HG03432 (cell line): ENCODE measurements at regions not wholly inside any gene's neighbourhood (a gene's known extent, or its start where the extent isn't known, plus 50 kb on each side); places are given as distances from the start of the nearest gene placed in this dataset.
"Not testable (repeated sequence)": the region's sequence is repeated elsewhere in the genome, so short reads cannot be mapped to it uniquely, and the experiment has no call there.

Experiments
- ATAC-seq: cut with Tn5 transposase; IDR thresholded peaks from one replicate; pipeline ENCODE4 v1.9.1; 2021; ENCODE audit warnings: mild to moderate bottlenecking, moderate library complexity; ENCODE audit not compliant: unreplicated experiment

DNA sequence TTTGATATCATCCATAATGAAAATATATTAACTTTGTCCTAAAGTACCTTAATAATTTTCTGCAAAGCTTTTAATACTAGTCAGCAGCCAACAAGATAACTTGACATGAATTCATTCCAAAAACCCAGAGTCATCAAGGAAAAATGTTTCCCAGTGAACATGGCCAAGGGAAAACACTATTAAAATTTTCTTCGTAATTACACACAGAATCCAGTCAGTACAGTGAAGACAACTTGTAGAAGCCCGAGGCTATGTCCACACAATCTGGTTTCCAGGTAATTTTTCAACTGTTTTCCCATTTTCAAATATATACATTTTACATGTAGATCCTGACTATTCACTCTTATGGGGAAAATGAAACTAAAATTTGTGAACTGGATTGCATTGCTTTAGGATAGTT lies 600.9 kb downstream of the CDH8 start:
- ATAC-seq = no peak

DNA sequence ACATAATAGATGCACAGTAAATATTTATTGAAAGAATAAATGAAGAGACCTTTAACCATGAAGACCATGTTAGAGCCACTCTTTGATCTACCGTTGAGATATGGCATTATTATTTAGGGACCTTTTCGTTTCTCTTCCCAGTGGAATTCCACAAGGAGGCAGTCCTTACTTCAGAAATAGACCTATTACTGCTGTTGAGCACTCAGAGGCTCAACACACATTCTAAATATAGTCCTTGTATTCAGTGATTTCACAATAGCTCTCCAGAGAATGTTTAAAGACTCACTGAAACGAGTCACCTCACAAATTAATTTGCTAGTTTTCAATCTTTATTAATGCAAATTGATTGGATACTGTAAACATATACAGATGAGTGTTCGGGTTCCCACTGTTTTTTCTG lies 603.8 kb downstream of the CDH8 start:
- ATAC-seq = no peak

DNA sequence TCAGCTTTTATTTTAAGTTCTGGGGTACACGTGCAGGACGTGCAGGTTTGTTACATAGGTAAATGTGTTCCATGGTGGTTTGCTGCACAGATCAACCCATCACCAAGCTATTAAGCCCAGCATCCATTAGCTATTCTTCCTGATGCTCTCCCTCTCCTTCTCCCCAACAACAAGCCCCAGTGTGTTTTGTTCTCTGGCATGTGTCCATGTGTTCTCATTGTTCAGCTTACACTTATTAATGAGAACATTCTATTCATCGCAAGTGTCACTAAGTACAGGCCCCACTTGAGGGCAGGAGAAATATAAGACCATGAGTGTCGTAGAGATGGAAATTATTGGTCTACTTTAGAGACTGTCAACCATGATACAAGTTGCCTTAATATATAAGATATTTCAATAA lies 615.1 kb downstream of the CDH8 start:
- ATAC-seq = no peak

- ATAC-seq = no peak
Observed at GRCh38 chr16:61419791-61420190, 616.4 kb downstream of the CDH8 start.

DNA sequence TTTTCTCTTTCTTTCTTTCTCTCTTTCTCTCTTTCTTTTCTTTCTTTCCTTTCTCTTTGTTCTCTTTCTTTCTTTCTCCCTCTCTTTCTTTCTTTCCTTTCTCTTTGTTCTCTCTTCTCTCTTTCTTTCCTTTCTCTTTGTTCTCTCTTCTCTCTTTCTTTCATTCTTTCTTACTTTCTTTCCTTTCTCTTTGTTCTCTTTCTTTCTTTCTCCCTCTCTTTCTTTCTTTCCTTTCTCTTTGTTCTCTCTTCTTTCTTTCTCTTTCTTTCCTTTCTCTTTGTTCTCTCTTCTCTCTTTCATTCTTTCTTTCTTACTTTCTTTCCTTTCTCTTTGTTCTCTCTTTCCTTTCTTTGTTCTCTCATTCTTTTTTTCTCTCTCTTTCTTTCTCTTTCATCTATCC lies 617.4 kb downstream of the CDH8 start:
- ATAC-seq = not testable (repeated sequence)

DNA sequence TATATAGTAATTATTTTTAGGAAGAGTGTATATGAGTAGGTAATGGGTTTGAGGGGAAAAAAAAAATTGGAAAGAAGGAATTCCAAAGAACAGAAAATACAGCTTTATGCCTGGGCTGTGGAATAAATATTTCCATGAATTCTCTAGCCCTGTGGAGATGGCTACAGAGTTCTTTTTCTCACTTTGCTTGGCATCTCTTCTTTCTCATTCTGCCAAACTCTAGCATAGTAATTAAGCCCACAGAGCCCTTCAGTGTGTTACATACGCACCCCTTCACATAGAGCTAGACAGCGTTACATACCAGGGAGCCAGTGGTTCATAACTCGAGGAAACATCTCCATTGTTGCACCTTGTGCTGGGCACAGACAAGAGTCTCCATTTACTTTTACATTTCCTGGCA lies 621.1 kb downstream of the CDH8 start:
- ATAC-seq = no peak

- no peak for ATAC-seq
Observed at GRCh38 chr16:61413021-61413420, 623.2 kb downstream of the CDH8 start.

GRCh38 chr16:61412562-61412961 lies 623.7 kb downstream of the CDH8 start:
- ATAC-seq = no peak

DNA sequence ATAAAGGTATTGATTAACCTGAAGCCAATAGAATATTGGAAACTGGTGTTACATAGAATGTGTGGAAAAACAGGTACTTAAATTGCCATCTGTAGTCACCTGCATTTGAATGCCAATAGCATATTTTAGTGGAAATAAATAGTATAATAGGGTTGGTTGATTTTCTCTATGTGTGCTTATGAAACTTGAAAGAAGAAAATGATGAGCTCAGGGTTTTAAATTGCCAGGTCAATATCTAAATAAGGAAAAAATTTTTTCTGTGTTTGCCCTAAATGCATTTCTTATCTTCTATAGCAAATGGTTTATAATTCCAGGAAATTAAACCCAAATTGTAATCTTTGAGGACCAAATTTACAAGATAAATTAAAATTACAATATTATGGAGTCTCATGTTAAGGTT lies 626.6 kb downstream of the CDH8 start:
- ATAC-seq = no peak

- no peak for ATAC-seq
Observed at GRCh38 chr16:61403386-61403785, 632.9 kb downstream of the CDH8 start.

DNA sequence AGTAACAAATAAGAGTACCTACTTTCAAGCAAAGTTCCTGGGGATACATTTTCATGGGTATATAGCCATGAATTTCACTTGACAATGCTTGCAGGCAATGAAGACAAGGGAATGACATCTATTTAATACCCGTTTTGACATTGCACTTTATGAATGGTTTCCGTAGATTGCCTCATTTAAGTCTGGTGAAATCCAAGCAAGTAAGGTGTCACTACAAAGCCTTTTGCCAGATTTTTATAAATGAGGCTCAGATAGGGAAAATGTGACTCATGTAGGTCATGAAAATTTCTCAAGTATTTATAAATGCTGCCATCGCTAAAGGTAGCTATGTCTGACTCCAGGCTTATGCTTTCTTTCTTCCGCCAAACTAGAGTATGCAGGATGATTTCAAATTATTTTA lies 644.3 kb downstream of the CDH8 start:
- ATAC-seq = no peak

- ATAC-seq = no peak
Observed at GRCh38 chr16:61390965-61391637, 645.1 kb downstream of the CDH8 start.

GRCh38 chr16:61385392-61386071 lies 650.7 kb downstream of the CDH8 start:
- no peak for ATAC-seq

DNA sequence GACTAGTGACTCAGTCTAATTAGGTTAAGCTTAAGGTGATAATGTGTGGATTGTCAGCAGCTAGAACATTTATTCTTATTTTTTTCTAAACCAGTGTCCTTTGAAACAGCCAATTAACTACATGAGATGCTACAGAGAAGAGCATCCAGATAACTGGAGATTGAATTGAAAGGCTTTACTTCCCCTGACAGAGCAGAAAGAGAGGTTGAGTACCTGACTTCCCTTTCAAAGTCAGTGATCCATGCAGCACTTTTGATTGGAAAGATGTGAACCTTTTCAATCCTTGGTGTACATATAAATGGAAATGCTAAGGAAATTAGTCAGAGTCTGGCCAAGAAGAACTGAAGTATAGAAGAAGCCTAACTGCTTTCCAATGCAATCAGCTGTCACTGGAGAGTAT lies 653.8 kb downstream of the CDH8 start:
- ATAC-seq = no peak

DNA sequence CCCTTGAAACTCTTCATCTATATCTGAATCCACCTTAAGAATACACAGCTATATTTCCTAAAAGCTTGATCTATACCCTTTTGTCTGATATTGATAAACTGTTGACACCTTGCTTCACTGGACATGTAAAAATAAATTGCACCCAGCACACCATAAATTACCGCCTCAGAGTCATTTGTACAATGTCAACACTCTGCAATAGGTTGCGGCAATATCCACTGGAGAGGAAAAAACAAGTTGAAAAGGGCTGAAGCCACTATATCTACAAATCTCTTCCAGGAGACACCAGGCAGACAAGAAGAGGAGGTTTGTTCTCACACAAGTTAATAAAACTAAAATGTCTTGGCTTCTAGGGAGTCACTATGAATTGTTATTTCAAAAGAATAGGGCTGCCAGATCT lies 656.9 kb downstream of the CDH8 start:
- no peak for ATAC-seq

- ATAC-seq = no peak
Observed at GRCh38 chr16:61374071-61374470, 662.2 kb downstream of the CDH8 start.

GRCh38 chr16:61371881-61372280 lies 664.4 kb downstream of the CDH8 start:
- ATAC-seq = no peak

DNA sequence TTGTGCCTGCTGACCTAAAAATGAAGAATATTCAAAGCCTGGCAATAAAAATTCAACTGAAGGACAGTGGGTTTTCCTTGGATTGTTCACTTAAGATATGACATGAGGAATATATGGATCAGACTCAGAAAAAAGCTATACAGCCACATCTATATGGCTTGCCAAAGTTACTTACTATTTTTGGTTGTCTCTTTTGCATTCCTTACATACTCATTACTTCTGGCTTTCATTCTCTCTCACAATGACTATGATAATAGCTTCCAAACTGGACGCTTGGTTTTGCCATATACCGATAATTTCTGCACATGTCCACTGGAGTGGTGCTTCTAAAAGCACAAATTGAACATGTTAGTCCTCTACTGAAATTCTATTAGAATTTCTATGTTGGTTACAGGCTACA lies 664.9 kb downstream of the CDH8 start:
- ATAC-seq = no peak

DNA sequence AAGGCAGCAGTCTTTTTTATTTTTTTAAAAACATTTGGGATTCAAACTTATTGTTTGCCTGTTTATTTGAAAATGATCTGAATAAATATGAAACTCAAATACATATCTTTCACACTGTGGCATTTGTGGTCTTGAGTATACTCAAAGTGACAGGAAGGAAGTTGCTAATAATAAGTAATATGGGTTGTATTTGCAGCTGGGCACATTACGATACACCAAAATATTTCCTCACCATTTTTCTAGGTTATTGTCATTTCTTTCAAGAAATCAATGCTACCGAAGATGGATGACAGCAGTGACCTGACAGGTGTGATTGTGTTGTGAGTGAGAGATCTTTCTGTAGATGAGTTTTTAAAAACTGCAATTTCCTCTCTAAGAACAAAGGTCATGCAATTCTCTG lies 665.7 kb downstream of the CDH8 start:
- ATAC-seq = no peak

DNA sequence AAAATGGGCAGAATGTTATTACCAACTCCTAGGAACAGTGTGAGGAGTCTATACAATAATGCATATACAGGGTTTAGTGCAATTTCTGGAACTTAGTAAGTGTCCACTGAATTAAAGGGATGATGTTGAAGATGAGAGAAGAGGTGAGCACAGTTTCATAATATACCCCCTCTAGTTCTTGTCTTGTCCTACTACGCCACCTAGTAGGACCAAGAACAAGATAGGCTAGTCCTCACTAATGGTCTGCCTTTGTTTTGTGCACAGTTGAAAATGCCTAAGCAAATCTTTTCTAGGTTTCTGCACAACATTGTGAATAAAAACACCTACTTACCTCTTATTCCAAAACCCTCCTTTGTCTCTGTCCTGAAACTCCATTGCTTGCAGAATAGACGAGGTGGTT lies 670.2 kb downstream of the CDH8 start:
- ATAC-seq = no peak

- no peak for ATAC-seq
Observed at GRCh38 chr16:61364990-61365389, 671.2 kb downstream of the CDH8 start.

GRCh38 chr16:61362585-61362984 lies 673.7 kb downstream of the CDH8 start:
- ATAC-seq = no peak

DNA sequence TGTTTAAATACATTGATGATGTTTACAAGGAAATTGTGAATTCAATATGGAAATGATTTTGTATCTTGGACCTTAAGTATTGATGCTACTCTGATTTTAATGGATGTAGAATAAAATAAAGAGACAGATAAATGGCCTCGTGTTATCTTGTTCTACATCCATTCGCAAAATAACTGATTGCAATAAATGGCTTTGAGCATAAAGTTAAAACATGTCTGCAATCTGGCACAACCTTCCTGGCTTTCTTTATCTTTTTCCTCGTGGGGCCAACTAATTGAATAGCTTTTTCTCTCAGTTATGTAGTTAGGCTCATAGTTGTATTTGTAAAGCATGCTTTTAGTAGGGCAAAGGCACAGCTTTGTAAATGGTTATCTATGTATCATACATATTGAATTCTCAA lies 691.4 kb downstream of the CDH8 start:
- ATAC-seq = no peak
